DMS79 (cell line): ENCODE measurements at regions not wholly inside any gene's neighbourhood (a gene's known extent, or its start where the extent isn't known, plus 50 kb on each side); places are given as distances from the start of the nearest gene placed in this dataset.
"Not testable (repeated sequence)": the region's sequence is repeated elsewhere in the genome, so short reads cannot be mapped to it uniquely, and the experiment has no call there.

Experiments
- DNase-seq: peaks from one replicate; lab custom pipeline; 2025; lab: John Stamatoyannopoulos, UW

GRCh38 chr1:8169364-8170058, 143.4 kb upstream of the ERRFI1 start:
- no peak for DNase-seq

- DNase-seq: no peak
Observed at GRCh38 chr1:8167936-8168335, 141.8 kb upstream of the ERRFI1 start.

GRCh38 chr1:8166406-8166805, 140.3 kb upstream of the ERRFI1 start:
- DNase-seq: peak; percentile 51

GRCh38 chr1:8165595-8166360, 139.7 kb upstream of the ERRFI1 start:
- DNase-seq: peak; percentile 51

GRCh38 chr1:8164670-8165069, 138.6 kb upstream of the ERRFI1 start:
- no peak for DNase-seq

GRCh38 chr1:8163039-8163438, 136.9 kb upstream of the ERRFI1 start:
- no peak for DNase-seq

GRCh38 chr1:8162168-8162567, 136.1 kb upstream of the ERRFI1 start:
- no peak for DNase-seq

GRCh38 chr1:8161546-8162105, 135.5 kb upstream of the ERRFI1 start:
- DNase-seq: no peak

- no peak for DNase-seq
Observed at GRCh38 chr1:8159470-8160024, 133.4 kb upstream of the ERRFI1 start.

GRCh38 chr1:8158995-8159394, 132.9 kb upstream of the ERRFI1 start:
- no peak for DNase-seq

- no peak for DNase-seq
Observed at GRCh38 chr1:8157765-8158164, 131.7 kb upstream of the ERRFI1 start.

- DNase-seq: peak; percentile 24
Observed at GRCh38 chr1:8155528-8156186, 129.5 kb upstream of the ERRFI1 start.

GRCh38 chr1:8154621-8155052, 128.5 kb upstream of the ERRFI1 start:
- DNase-seq: peak; percentile 26

- DNase-seq: no peak
Observed at GRCh38 chr1:8153961-8154360, 127.9 kb upstream of the ERRFI1 start.

GRCh38 chr1:8152731-8153702, 126.9 kb upstream of the ERRFI1 start:
- DNase-seq: no peak

- DNase-seq: no peak
Observed at GRCh38 chr1:8151647-8152046, 125.5 kb upstream of the ERRFI1 start.

GRCh38 chr1:8149756-8150155, 123.6 kb upstream of the ERRFI1 start:
- not testable (repeated sequence) for DNase-seq

GRCh38 chr1:8147956-8148355, 121.8 kb upstream of the ERRFI1 start:
- no peak for DNase-seq

GRCh38 chr1:8146257-8146855, 120.2 kb upstream of the ERRFI1 start:
- no peak for DNase-seq

GRCh38 chr1:8145545-8146202, 119.6 kb upstream of the ERRFI1 start:
- no peak for DNase-seq
